ENCODE measurements at regions not wholly inside any gene's neighbourhood (a gene's known extent, or its start where the extent isn't known, plus 50 kb on each side); places are given as distances from the start of the nearest gene placed in this dataset.
A peak's percentile ranks its signal among the peaks of the same experiment; 100 is the strongest.

GRCh38 chr21:35428001-35428320 lies 378.9 kb upstream of the RUNX1 start:
- ATAC-seq (no peak), DNase-seq (ENCODE audit: low spot score in 2 of 2) (no peak)
- H3K36me3 Mint-ChIP-seq: no peaks in the 10 kb centered on the region
- H3K9me3 Mint-ChIP-seq: peaks cover 4% of the 10 kb centered on the region
- H3K4me3 Mint-ChIP-seq: no peak overlapping the region
- H3K27ac Mint-ChIP-seq: no peak overlapping the region
- peaks cover 19% of the 10 kb centered on the region for H3K4me1 Mint-ChIP-seq

- no peaks in the 10 kb centered on the region for H3K36me3 Mint-ChIP-seq
- no peak for ATAC-seq
- no peak for DNase-seq (ENCODE audit: low spot score in 2 of 2)
- peak overlapping the region; percentile 3 for H3K4me3 Mint-ChIP-seq
- peak overlapping the region; percentile 20 for H3K27ac Mint-ChIP-seq
- peaks cover 19% of the 10 kb centered on the region for H3K4me1 Mint-ChIP-seq
- peaks cover 2% of the 10 kb centered on the region for H3K9me3 Mint-ChIP-seq
These were observed 378.4 kb upstream of the RUNX1 start for GRCh38 chr21:35427320-35428000.

- Mint-ChIP-seq H3K4me1 (peaks cover 19% of the 10 kb centered on the region), H3K4me3 (peak overlapping the region; percentile 3), H3K36me3 (no peaks in the 10 kb centered on the region), H3K9me3 (peaks cover 3% of the 10 kb centered on the region), H3K27ac (peak overlapping the region; percentile 20)
- DNase-seq (ENCODE audit: low spot score in 2 of 2): no peak
- ATAC-seq: peak; percentile 62
These were observed 377.8 kb upstream of the RUNX1 start for GRCh38 chr21:35426897-35427296.

GRCh38 chr21:35426469-35426868 lies 377.4 kb upstream of the RUNX1 start:
- peak; percentile 32 for ATAC-seq
- peak overlapping the region; percentile 20 for H3K27ac Mint-ChIP-seq
- H3K9me3 Mint-ChIP-seq: peaks cover 3% of the 10 kb centered on the region
- peaks cover 19% of the 10 kb centered on the region for H3K4me1 Mint-ChIP-seq
- peak overlapping the region; percentile 3 for H3K4me3 Mint-ChIP-seq
- no peak for DNase-seq (ENCODE audit: low spot score in 2 of 2)
- H3K36me3 Mint-ChIP-seq: no peaks in the 10 kb centered on the region

- Mint-ChIP-seq H3K4me3 (no peak overlapping the region), H3K9me3 (peaks cover 3% of the 10 kb centered on the region), H3K27ac (no peak overlapping the region), H3K36me3 (no peaks in the 10 kb centered on the region), H3K4me1 (peaks cover 19% of the 10 kb centered on the region)
- DNase-seq (ENCODE audit: low spot score in 2 of 2): no peak
- no peak for ATAC-seq
These were observed 375.0 kb upstream of the RUNX1 start for GRCh38 chr21:35424122-35424521.

GRCh38 chr21:35423709-35424108 lies 374.6 kb upstream of the RUNX1 start:
- Mint-ChIP-seq H3K27ac (no peak overlapping the region), H3K9me3 (peaks cover 3% of the 10 kb centered on the region), H3K4me1 (peaks cover 18% of the 10 kb centered on the region), H3K36me3 (no peaks in the 10 kb centered on the region), H3K4me3 (no peak overlapping the region)
- DNase-seq (ENCODE audit: low spot score in 2 of 2) (no peak), ATAC-seq (no peak)

- peaks cover 3% of the 10 kb centered on the region for H3K9me3 Mint-ChIP-seq
- H3K4me1 Mint-ChIP-seq: peaks cover 8% of the 10 kb centered on the region
- H3K4me3 Mint-ChIP-seq: no peak overlapping the region
- DNase-seq (ENCODE audit: low spot score in 2 of 2) (no peak), ATAC-seq (no peak)
- no peak overlapping the region for H3K27ac Mint-ChIP-seq
- no peaks in the 10 kb centered on the region for H3K36me3 Mint-ChIP-seq
These were observed 372.9 kb upstream of the RUNX1 start for GRCh38 chr21:35422011-35422410.

GRCh38 chr21:35421221-35421620 lies 372.1 kb upstream of the RUNX1 start:
- H3K36me3 Mint-ChIP-seq: no peaks in the 10 kb centered on the region
- ATAC-seq: no peak
- H3K4me3 Mint-ChIP-seq: no peak overlapping the region
- peaks cover 3% of the 10 kb centered on the region for H3K9me3 Mint-ChIP-seq
- no peak for DNase-seq (ENCODE audit: low spot score in 2 of 2)
- peaks cover under 1% of the 10 kb centered on the region for H3K4me1 Mint-ChIP-seq
- no peak overlapping the region for H3K27ac Mint-ChIP-seq

- DNase-seq (ENCODE audit: low spot score in 2 of 2) (no peak), ATAC-seq (no peak)
- no peak overlapping the region for H3K27ac Mint-ChIP-seq
- peaks cover 3% of the 10 kb centered on the region for H3K9me3 Mint-ChIP-seq
- no peak overlapping the region for H3K4me3 Mint-ChIP-seq
- H3K36me3 Mint-ChIP-seq: no peaks in the 10 kb centered on the region
- no peaks in the 10 kb centered on the region for H3K4me1 Mint-ChIP-seq
These were observed 371.6 kb upstream of the RUNX1 start for GRCh38 chr21:35420656-35421055.

GRCh38 chr21:35417762-35418161 lies 368.7 kb upstream of the RUNX1 start:
- Mint-ChIP-seq H3K4me3 (no peak overlapping the region), H3K36me3 (no peaks in the 10 kb centered on the region)
- no peak for ATAC-seq

GRCh38 chr21:35416866-35417489 lies 367.9 kb upstream of the RUNX1 start:
- Mint-ChIP-seq H3K27ac (no peak overlapping the region), H3K4me3 (no peak overlapping the region), H3K4me1 (no peaks in the 10 kb centered on the region), H3K9me3 (no peaks in the 10 kb centered on the region), H3K36me3 (no peaks in the 10 kb centered on the region)
- no peak for ATAC-seq
- DNase-seq (ENCODE audit: low spot score in 2 of 2): no peak

More at GRCh38 chr21:35417762-35418161, 368.7 kb upstream of the RUNX1 start:
- H3K27ac Mint-ChIP-seq: no peak overlapping the region
- H3K9me3 Mint-ChIP-seq: peaks cover 3% of the 10 kb centered on the region
- no peak for DNase-seq (ENCODE audit: low spot score in 2 of 2)
- H3K4me1 Mint-ChIP-seq: no peaks in the 10 kb centered on the region

GRCh38 chr21:35414507-35415139 lies 365.5 kb upstream of the RUNX1 start:
- DNase-seq (ENCODE audit: low spot score in 2 of 2): no peak
- Mint-ChIP-seq H3K4me1 (no peaks in the 10 kb centered on the region), H3K36me3 (no peaks in the 10 kb centered on the region), H3K27ac (no peak overlapping the region), H3K4me3 (no peak overlapping the region), H3K9me3 (no peaks in the 10 kb centered on the region)
- ATAC-seq: no peak

- H3K36me3 Mint-ChIP-seq: no peaks in the 10 kb centered on the region
- H3K27ac Mint-ChIP-seq: no peak overlapping the region
- H3K9me3 Mint-ChIP-seq: no peaks in the 10 kb centered on the region
- DNase-seq (ENCODE audit: low spot score in 2 of 2): no peak
- no peaks in the 10 kb centered on the region for H3K4me1 Mint-ChIP-seq
- no peak for ATAC-seq
- H3K4me3 Mint-ChIP-seq: no peak overlapping the region
These were observed 365.0 kb upstream of the RUNX1 start for GRCh38 chr21:35414056-35414455.

GRCh38 chr21:35412231-35412630 lies 363.1 kb upstream of the RUNX1 start:
- no peak overlapping the region for H3K27ac Mint-ChIP-seq
- H3K9me3 Mint-ChIP-seq: no peaks in the 10 kb centered on the region
- peaks cover 6% of the 10 kb centered on the region for H3K4me1 Mint-ChIP-seq
- no peaks in the 10 kb centered on the region for H3K36me3 Mint-ChIP-seq
- DNase-seq (ENCODE audit: low spot score in 2 of 2) (no peak), ATAC-seq (no peak)
- H3K4me3 Mint-ChIP-seq: no peak overlapping the region

GRCh38 chr21:35411434-35411833 lies 362.3 kb upstream of the RUNX1 start:
- Mint-ChIP-seq H3K4me1 (peaks cover 6% of the 10 kb centered on the region), H3K9me3 (no peaks in the 10 kb centered on the region), H3K4me3 (no peak overlapping the region), H3K36me3 (no peaks in the 10 kb centered on the region), H3K27ac (no peak overlapping the region)
- DNase-seq (ENCODE audit: low spot score in 2 of 2) (no peak), ATAC-seq (no peak)

GRCh38 chr21:35410656-35411055 lies 361.6 kb upstream of the RUNX1 start:
- no peak for ATAC-seq
- no peak overlapping the region for H3K27ac Mint-ChIP-seq
- H3K36me3 Mint-ChIP-seq: no peaks in the 10 kb centered on the region
- no peak for DNase-seq (ENCODE audit: low spot score in 2 of 2)
- H3K4me1 Mint-ChIP-seq: peaks cover 6% of the 10 kb centered on the region
- no peak overlapping the region for H3K4me3 Mint-ChIP-seq
- no peaks in the 10 kb centered on the region for H3K9me3 Mint-ChIP-seq
